ENCODE measurements at regions not wholly inside any gene's neighbourhood (a gene's known extent, or its start where the extent isn't known, plus 50 kb on each side); places are given as distances from the start of the nearest gene placed in this dataset.

DNA sequence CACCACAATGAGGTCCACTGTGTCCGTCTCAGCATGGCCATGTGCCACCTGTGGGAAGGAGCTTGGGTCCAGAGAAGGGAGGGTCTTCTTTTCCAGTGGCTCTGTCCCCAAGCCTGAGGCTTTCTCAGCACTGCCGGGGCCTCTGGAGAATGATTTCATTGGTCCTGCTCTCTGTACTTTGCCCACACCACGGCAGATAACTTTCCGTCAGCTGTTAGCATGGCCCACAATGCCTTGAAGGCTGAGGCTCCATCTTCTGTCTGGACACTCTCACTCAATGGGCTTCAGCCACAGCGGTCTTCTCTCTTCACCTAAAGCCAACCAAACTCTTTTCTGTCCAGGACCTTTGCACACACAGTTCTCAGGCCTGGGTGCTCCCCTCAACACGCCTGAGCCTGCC is 192.5 kb downstream of the CXCL12 start:
- DNase-seq (ENCODE audit: low read depth), result no peak

GRCh38 chr10:44190541-44190940 is 194.4 kb downstream of the CXCL12 start:
- Histone ChIP-seq H3K36me3 (ENCODE audit: control insufficient read depth, insufficient read depth, low read length) (no peaks in the 10 kb centered on the region), H3K27me3 (ENCODE audit: control insufficient read depth, insufficient read depth, low read length) (no peaks in the 10 kb centered on the region), H3K4me3 (ENCODE audit: low read depth, low read length) (no peak overlapping the region)
- TF ChIP-seq, protein P1, sequence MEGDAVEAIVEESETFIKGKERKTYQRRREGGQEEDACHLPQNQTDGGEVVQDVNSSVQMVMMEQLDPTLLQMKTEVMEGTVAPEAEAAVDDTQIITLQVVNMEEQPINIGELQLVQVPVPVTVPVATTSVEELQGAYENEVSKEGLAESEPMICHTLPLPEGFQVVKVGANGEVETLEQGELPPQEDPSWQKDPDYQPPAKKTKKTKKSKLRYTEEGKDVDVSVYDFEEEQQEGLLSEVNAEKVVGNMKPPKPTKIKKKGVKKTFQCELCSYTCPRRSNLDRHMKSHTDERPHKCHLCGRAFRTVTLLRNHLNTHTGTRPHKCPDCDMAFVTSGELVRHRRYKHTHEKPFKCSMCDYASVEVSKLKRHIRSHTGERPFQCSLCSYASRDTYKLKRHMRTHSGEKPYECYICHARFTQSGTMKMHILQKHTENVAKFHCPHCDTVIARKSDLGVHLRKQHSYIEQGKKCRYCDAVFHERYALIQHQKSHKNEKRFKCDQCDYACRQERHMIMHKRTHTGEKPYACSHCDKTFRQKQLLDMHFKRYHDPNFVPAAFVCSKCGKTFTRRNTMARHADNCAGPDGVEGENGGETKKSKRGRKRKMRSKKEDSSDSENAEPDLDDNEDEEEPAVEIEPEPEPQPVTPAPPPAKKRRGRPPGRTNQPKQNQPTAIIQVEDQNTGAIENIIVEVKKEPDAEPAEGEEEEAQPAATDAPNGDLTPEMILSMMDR (IDR thresholded peaks at IDR 0.05; ENCODE audit: insufficient read depth, low read length, severe bottlenecking), result no peak
- no peak for FAIRE-seq
- DNase-seq (ENCODE audit: low read depth), result no peak

More for the DNA sequence above, 192.5 kb downstream of the CXCL12 start:
- FAIRE-seq, result peak; percentile 32
- no peaks in the 10 kb centered on the region for H3K36me3 ChIP-seq (ENCODE audit: control insufficient read depth, insufficient read depth, low read length)
- H3K27me3 ChIP-seq (ENCODE audit: control insufficient read depth, insufficient read depth, low read length), result no peaks in the 10 kb centered on the region
- H3K4me3 ChIP-seq (ENCODE audit: low read depth, low read length), result no peak overlapping the region
- TF ChIP-seq, protein P1 (IDR thresholded peaks at IDR 0.05; ENCODE audit: insufficient read depth, low read length, severe bottlenecking), result no peak

DNA sequence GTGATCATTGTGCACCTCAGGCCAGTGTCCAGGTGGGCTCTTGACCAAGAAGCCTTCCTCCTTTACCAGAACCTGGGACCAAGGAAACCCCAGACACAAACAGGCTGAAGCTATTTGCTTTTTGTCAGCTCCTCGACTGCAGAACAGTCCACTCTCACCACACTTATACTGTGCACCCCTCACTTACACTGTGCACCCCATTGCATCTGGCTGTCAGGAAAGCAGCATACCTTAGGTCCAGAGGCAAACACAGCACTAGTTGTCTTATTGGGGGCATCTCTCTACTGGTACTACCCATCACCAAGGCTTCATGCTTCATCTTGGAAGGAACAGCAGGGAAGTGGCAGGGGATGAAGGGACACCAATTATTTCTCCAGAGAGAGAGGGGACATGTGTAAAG is 198.1 kb downstream of the CXCL12 start:
- FAIRE-seq (no peak), DNase-seq (ENCODE audit: low read depth) (no peak)
- no peak overlapping the region for H3K4me3 ChIP-seq (ENCODE audit: low read depth, low read length)
- H3K36me3 ChIP-seq (ENCODE audit: control insufficient read depth, insufficient read depth, low read length), result no peaks in the 10 kb centered on the region
- H3K27me3 ChIP-seq (ENCODE audit: control insufficient read depth, insufficient read depth, low read length), result no peaks in the 10 kb centered on the region
- TF ChIP-seq, protein P1 (IDR thresholded peaks at IDR 0.05; ENCODE audit: insufficient read depth, low read length, severe bottlenecking), result no peak

DNA sequence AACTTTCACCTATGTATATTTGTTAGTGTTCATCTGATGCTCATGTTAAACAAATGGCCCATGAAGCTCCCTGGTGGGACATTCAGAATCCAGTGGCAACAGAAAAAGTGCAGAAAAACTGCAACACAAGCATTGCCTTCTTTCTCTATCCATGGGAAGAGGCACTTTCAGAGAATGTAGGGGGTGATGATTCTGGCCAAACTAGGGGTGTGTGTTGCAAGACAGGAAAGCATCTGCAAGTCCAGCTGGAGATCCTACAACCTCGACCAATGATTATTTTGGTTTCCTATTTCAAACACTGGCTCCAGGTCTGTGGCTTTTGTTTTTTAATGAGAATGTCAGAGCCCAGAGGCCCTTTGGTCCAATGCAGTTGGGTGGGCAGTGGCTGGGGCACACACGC is 198.7 kb downstream of the CXCL12 start:
- H3K27me3 ChIP-seq (ENCODE audit: control insufficient read depth, insufficient read depth, low read length), result no peaks in the 10 kb centered on the region
- H3K4me3 ChIP-seq (ENCODE audit: low read depth, low read length), result no peak overlapping the region
- TF ChIP-seq, protein P1 (IDR thresholded peaks at IDR 0.05; ENCODE audit: insufficient read depth, low read length, severe bottlenecking), result no peak
- no peak for FAIRE-seq
- DNase-seq (ENCODE audit: low read depth), result no peak
- no peaks in the 10 kb centered on the region for H3K36me3 ChIP-seq (ENCODE audit: control insufficient read depth, insufficient read depth, low read length)

GRCh38 chr10:44185315-44185666 is 199.6 kb downstream of the CXCL12 start:
- FAIRE-seq (no peak), DNase-seq (ENCODE audit: low read depth) (no peak)
- H3K27me3 ChIP-seq (ENCODE audit: control insufficient read depth, insufficient read depth, low read length), result no peaks in the 10 kb centered on the region
- H3K4me3 ChIP-seq (ENCODE audit: low read depth, low read length), result no peak overlapping the region
- no peaks in the 10 kb centered on the region for H3K36me3 ChIP-seq (ENCODE audit: control insufficient read depth, insufficient read depth, low read length)
- TF ChIP-seq, protein P1 (IDR thresholded peaks at IDR 0.05; ENCODE audit: insufficient read depth, low read length, severe bottlenecking), result no peak

DNA sequence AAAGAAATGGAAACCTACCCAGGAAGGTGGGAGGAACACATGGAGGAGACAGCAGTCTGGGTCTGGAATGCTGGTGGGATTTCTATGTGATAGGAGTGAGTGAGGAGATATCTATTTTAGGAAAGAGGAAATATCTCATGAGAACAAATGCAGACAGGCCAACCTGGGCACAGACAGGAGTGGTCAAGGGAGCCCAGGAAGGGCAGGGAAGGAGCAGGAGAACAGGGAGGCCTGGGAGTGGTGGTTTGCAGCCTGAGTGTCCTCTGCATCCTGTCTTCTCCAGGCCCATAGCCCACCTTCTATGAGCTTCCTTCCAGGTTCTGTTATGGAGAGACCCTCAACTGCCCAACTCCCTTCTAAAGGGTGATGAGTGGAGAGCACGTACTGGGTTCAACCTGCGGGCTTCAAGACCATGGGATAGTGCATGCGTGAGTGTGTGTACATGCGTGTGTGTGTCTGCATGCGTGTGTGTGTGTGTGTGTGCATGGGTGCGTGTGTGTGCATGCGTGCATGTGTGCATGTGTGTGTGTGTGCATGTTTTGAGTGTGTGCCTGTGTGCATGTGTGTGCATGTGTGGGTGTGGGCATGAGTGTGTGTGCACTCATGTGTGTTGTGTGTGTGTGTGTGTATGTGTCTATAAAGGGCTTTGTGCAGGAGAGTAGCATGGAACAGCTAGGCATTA is 200.1 kb downstream of the CXCL12 start:
- H3K4me3 ChIP-seq (ENCODE audit: low read depth, low read length), result no peak overlapping the region
- TF ChIP-seq, protein P1 (IDR thresholded peaks at IDR 0.05; ENCODE audit: insufficient read depth, low read length, severe bottlenecking), result no peak
- H3K27me3 ChIP-seq (ENCODE audit: control insufficient read depth, insufficient read depth, low read length), result no peaks in the 10 kb centered on the region
- DNase-seq (ENCODE audit: low read depth) (no peak), FAIRE-seq (peak; percentile 13)
- no peaks in the 10 kb centered on the region for H3K36me3 ChIP-seq (ENCODE audit: control insufficient read depth, insufficient read depth, low read length)

Measured in bronchial epithelial cell (primary cell).